Stimulated activated naive B cell treated with anti-CD40 and anti-IgM and Interleukin-4, amounts not matched to agents 10 μg/mL and 1 μg/mL and 100 μg/mL, for 72 hours (primary cell): ENCODE measurements at regions not wholly inside any gene's neighbourhood (a gene's known extent, or its start where the extent isn't known, plus 50 kb on each side); places are given as distances from the start of the nearest gene placed in this dataset.

Experiments
- ATAC-seq, 2 donors: fragments of 150-1000 bp; cut with Tn5 transposase; replicated peaks; 2 replicates each; pipeline ENCODE4 v1.10.0; 2021; ENCODE audit warnings: moderate library complexity in 1 of 2
- DNase-seq: peaks from one replicate; pipeline ENCODE4 v3.0.0; 2021
- H3K27ac Mint-ChIP-seq: one replicate; pipeline ENCODE4 v1.8.0; 2022; ENCODE audit warnings: mild to moderate bottlenecking, mixed read lengths
- H3K27me3 Mint-ChIP-seq, 2 donors: one replicate each; pipeline ENCODE4 v1.8.0; 2022; ENCODE audit warnings: mixed read lengths in 2 of 2
- H3K36me3 Mint-ChIP-seq, 2 donors: one replicate each; pipeline ENCODE4 v1.8.0; 2022; ENCODE audit warnings: mixed read lengths in 2 of 2, mild to moderate bottlenecking in 1 of 2
- H3K4me1 Mint-ChIP-seq, 2 donors: one replicate each; pipeline ENCODE4 v1.8.0; 2022; ENCODE audit warnings: mixed read lengths in 2 of 2, mild to moderate bottlenecking in 1 of 2
- H3K4me3 Mint-ChIP-seq, 2 donors: one replicate each; pipeline ENCODE4 v1.8.0; 2022; ENCODE audit warnings: mild to moderate bottlenecking in 2 of 2, mixed read lengths in 2 of 2, moderate library complexity in 1 of 2
- H3K9me3 Mint-ChIP-seq, 2 donors: one replicate each; pipeline ENCODE4 v1.8.0; 2022; ENCODE audit warnings: mixed read lengths in 2 of 2, mild to moderate bottlenecking in 1 of 2

- peak; percentile 26 for DNase-seq
- Mint-ChIP-seq H3K27me3 (peaks cover 47 to 78% of the 10 kb centered on the region in 2 donors), H3K27ac (peak overlapping the region; percentile 82), H3K4me1 (peaks cover 10 to 27% of the 10 kb centered on the region in 2 donors), H3K9me3 (no peaks in the 10 kb centered on the region), H3K36me3 (no peaks in the 10 kb centered on the region), H3K4me3 (peak overlapping the region; percentile 89 to 94)
- peak; percentile 69 to 78 for ATAC-seq
These were observed 67.8 kb upstream of the CAPRIN2 start for GRCh38 chr12:30822385-30823155.

GRCh38 chr12:30820406-30820946, 65.7 kb upstream of the CAPRIN2 start:
- no peak overlapping the region for H3K27ac Mint-ChIP-seq
- H3K4me1 Mint-ChIP-seq: peaks cover 10 to 27% of the 10 kb centered on the region in 2 donors
- no peaks in the 10 kb centered on the region for H3K36me3 Mint-ChIP-seq
- no peak overlapping the region for H3K4me3 Mint-ChIP-seq
- no peak for DNase-seq
- no peak for ATAC-seq
- peaks cover 44 to 85% of the 10 kb centered on the region in 2 donors for H3K27me3 Mint-ChIP-seq
- H3K9me3 Mint-ChIP-seq: no peaks in the 10 kb centered on the region

- ATAC-seq (no peak), DNase-seq (no peak)
- Mint-ChIP-seq H3K9me3 (no peaks in the 10 kb centered on the region), H3K36me3 (no peaks in the 10 kb centered on the region), H3K27ac (no peak overlapping the region), H3K4me1 (peaks cover 10 to 20% of the 10 kb centered on the region in 2 donors), H3K27me3 (peaks cover 36 to 71% of the 10 kb centered on the region in 2 donors), H3K4me3 (no peak overlapping the region)
These were observed 63.8 kb upstream of the CAPRIN2 start for GRCh38 chr12:30818562-30818961.

- H3K27ac Mint-ChIP-seq: no peak overlapping the region
- H3K36me3 Mint-ChIP-seq: no peaks in the 10 kb centered on the region
- DNase-seq (no peak), ATAC-seq (no peak)
- no peaks in the 10 kb centered on the region for H3K9me3 Mint-ChIP-seq
- peaks cover 27 to 57% of the 10 kb centered on the region in 2 donors for H3K27me3 Mint-ChIP-seq
- H3K4me3 Mint-ChIP-seq: no peak overlapping the region
- peaks cover 2 to 4% of the 10 kb centered on the region in 2 donors for H3K4me1 Mint-ChIP-seq
These were observed 62.2 kb upstream of the CAPRIN2 start for GRCh38 chr12:30816742-30817465.

GRCh38 chr12:30814295-30814655, 59.5 kb upstream of the CAPRIN2 start:
- H3K36me3 Mint-ChIP-seq: no peaks in the 10 kb centered on the region
- H3K4me1 Mint-ChIP-seq: no peaks in the 10 kb centered on the region
- peaks cover 13 to 36% of the 10 kb centered on the region in 2 donors for H3K27me3 Mint-ChIP-seq
- H3K27ac Mint-ChIP-seq: no peak overlapping the region
- no peaks in the 10 kb centered on the region for H3K9me3 Mint-ChIP-seq
- ATAC-seq (no peak), DNase-seq (no peak)
- H3K4me3 Mint-ChIP-seq: no peak overlapping the region

GRCh38 chr12:30813525-30814294, 59.0 kb upstream of the CAPRIN2 start:
- H3K4me1 Mint-ChIP-seq: no peaks in the 10 kb centered on the region
- no peaks in the 10 kb centered on the region for H3K9me3 Mint-ChIP-seq
- peaks cover 10 to 34% of the 10 kb centered on the region in 2 donors for H3K27me3 Mint-ChIP-seq
- DNase-seq: no peak
- no peaks in the 10 kb centered on the region for H3K36me3 Mint-ChIP-seq
- H3K27ac Mint-ChIP-seq: no peak overlapping the region
- H3K4me3 Mint-ChIP-seq: no peak overlapping the region
- ATAC-seq: no peak

- Mint-ChIP-seq H3K36me3 (peaks cover 2 to 3% of the 10 kb centered on the region in 2 donors), H3K27ac (no peak overlapping the region), H3K4me3 (no peak overlapping the region), H3K9me3 (no peaks in the 10 kb centered on the region), H3K4me1 (no peaks in the 10 kb centered on the region), H3K27me3 (peaks cover 15 to 25% of the 10 kb centered on the region in 2 donors)
- no peak for ATAC-seq
- no peak for DNase-seq
These were observed 57.2 kb upstream of the CAPRIN2 start for GRCh38 chr12:30811966-30812365.

GRCh38 chr12:30810918-30811317, 56.2 kb upstream of the CAPRIN2 start:
- H3K4me1 Mint-ChIP-seq: no peaks in the 10 kb centered on the region
- peaks cover 2 to 3% of the 10 kb centered on the region in 2 donors for H3K36me3 Mint-ChIP-seq
- no peak for DNase-seq
- no peak for ATAC-seq
- peaks cover 15 to 16% of the 10 kb centered on the region in 2 donors for H3K27me3 Mint-ChIP-seq
- H3K9me3 Mint-ChIP-seq: no peaks in the 10 kb centered on the region
- no peak overlapping the region for H3K27ac Mint-ChIP-seq
- no peak overlapping the region for H3K4me3 Mint-ChIP-seq

- Mint-ChIP-seq H3K36me3 (peaks cover 2 to 3% of the 10 kb centered on the region in 2 donors), H3K4me1 (no peaks in the 10 kb centered on the region), H3K27me3 (peaks cover 27 to 33% of the 10 kb centered on the region in 2 donors), H3K4me3 (no peak overlapping the region), H3K27ac (no peak overlapping the region), H3K9me3 (peaks cover 0 to 4% of the 10 kb centered on the region in 2 donors)
- DNase-seq (no peak), ATAC-seq (no peak)
These were observed 52.9 kb upstream of the CAPRIN2 start for GRCh38 chr12:30807695-30808034.

- Mint-ChIP-seq H3K27ac (no peak overlapping the region), H3K4me3 (no peak overlapping the region), H3K27me3 (peaks cover 27 to 33% of the 10 kb centered on the region in 2 donors), H3K9me3 (peaks cover 0 to 4% of the 10 kb centered on the region in 2 donors), H3K36me3 (peaks cover 2 to 3% of the 10 kb centered on the region in 2 donors), H3K4me1 (no peaks in the 10 kb centered on the region)
- ATAC-seq (peak; percentile 63 to 71), DNase-seq (no peak)
These were observed 52.4 kb upstream of the CAPRIN2 start for GRCh38 chr12:30806989-30807694.

GRCh38 chr12:30805959-30806358, 51.2 kb upstream of the CAPRIN2 start:
- DNase-seq: no peak
- Mint-ChIP-seq H3K4me3 (no peak overlapping the region), H3K4me1 (no peaks in the 10 kb centered on the region), H3K27me3 (peaks cover 27 to 33% of the 10 kb centered on the region in 2 donors), H3K36me3 (peaks cover 2 to 3% of the 10 kb centered on the region in 2 donors), H3K9me3 (peaks cover 0 to 4% of the 10 kb centered on the region in 2 donors), H3K27ac (no peak overlapping the region)
- ATAC-seq: no peak
